Motor neuron (in vitro differentiated cells): ENCODE measurements at regions not wholly inside any gene's neighbourhood (a gene's known extent, or its start where the extent isn't known, plus 50 kb on each side); places are given as distances from the start of the nearest gene placed in this dataset.
A peak's percentile ranks its signal among the peaks of the same experiment; 100 is the strongest.

Source experiments
- ATAC-seq, 8 experiments: fragments of 200-7000 bp; cut with Tn5 transposase; replicated peaks in 6 of 8; 2 replicates each; pipeline ENCODE4 v1.8.0; 2021; ENCODE audit warnings: mild to moderate bottlenecking in 8 of 8, moderate library complexity in 8 of 8
- H3K27ac ChIP-seq, 2 donors: fragments of 250-450 bp; sonication (Bioruptor Pico); 2 replicates each; pipeline ENCODE4 v1.9.0; 2021; ENCODE audit warnings: antibody characterized with exemption in 2 of 2, mild to moderate bottlenecking in 2 of 2, moderate library complexity in 1 of 2
- H3K4me1 ChIP-seq, 2 donors: fragments of 250-450 bp; sonication (Bioruptor Pico); replicated peaks in 1 of 2; 2 replicates each; pipeline ENCODE4 v1.6.1; 2021; ENCODE audit warnings: antibody characterized with exemption in 2 of 2, mild to moderate bottlenecking in 2 of 2, moderate library complexity in 1 of 2
- H3K4me3 ChIP-seq, 5 donors: fragments of 250-450 bp; sonication (Bioruptor Pico); 2 replicates each; pipeline ENCODE4 v1.9.0; 2021; ENCODE audit warnings: antibody characterized with exemption in 5 of 5, mild to moderate bottlenecking in 5 of 5, moderate library complexity in 4 of 5
- WGBS, 10 experiments: fragments of 450-650 bp; shearing (Covaris generic); methylation state at CpG; one replicate each; pipeline ENCODE4 v1.0.0; 2022; 5-methylcytosine and 5-hydroxymethylcytosine counted together
- in situ Hi-C, 9 experiments: fragments of 400-800 bp; cut with MboI; loops; one replicate each; pipeline ENCODE4 v1.15.0; 2021; ENCODE audit warnings: low sequenced_read_pairs in 9 of 9, low pct_unique_long_range_greater_than_20kb in 2 of 9; ENCODE audit not compliant: unreplicated experiment in 9 of 9

- ATAC-seq = peak in 3 of 8 experiments; percentile 61 to 86 (median 65)
- in situ Hi-C loops = no loop called here
- Histone ChIP-seq H3K27ac (no peak overlapping the region), H3K4me3 (no peak overlapping the region), H3K4me1 (peaks cover 7 to 16% of the 10 kb centered on the region in 2 donors)
- WGBS, 10 experiments = 0 to 40% (median 25%) methylated on average over 1 to 4 of the region's 4 CpGs; no CpG with 5 or more reads in 2 of the 10 experiments
Observed at GRCh38 chr10:123479640-123480039, 186.5 kb upstream of the GPR26 start.

GRCh38 chr10:123480344-123480743, 185.8 kb upstream of the GPR26 start:
- peaks cover 9 to 21% of the 10 kb centered on the region in 2 donors for H3K4me1 ChIP-seq
- ATAC-seq = no peak
- 0 to 100% (median 90%) methylated on average over 1 to 2 of the region's 4 CpGs; no CpG with 5 or more reads in 6 of the 10 experiments for WGBS, 10 experiments
- in situ Hi-C loops = no loop called here
- no peak overlapping the region for H3K27ac ChIP-seq
- H3K4me3 ChIP-seq = no peak overlapping the region

- WGBS, 10 experiments = 30 to 97% (median 90%) methylated on average over 1 to 8 of the region's 9 CpGs; no CpG with 5 or more reads in 2 of the 10 experiments
- peaks cover 9 to 26% of the 10 kb centered on the region in 2 donors for H3K4me1 ChIP-seq
- in situ Hi-C loops = no loop called here
- H3K4me3 ChIP-seq = no peak overlapping the region
- no peak for ATAC-seq
- H3K27ac ChIP-seq = no peak overlapping the region
Observed at GRCh38 chr10:123480845-123481244, 185.3 kb upstream of the GPR26 start.

- peaks cover 10 to 29% of the 10 kb centered on the region in 2 donors for H3K4me1 ChIP-seq
- no peak overlapping the region for H3K4me3 ChIP-seq
- no peak overlapping the region for H3K27ac ChIP-seq
- in situ Hi-C loops = no loop called here
- WGBS, 10 experiments = 0 to 87% (median 64%) methylated on average over 1 to 2 of the region's 2 CpGs; no CpG with 5 or more reads in 2 of the 10 experiments
- ATAC-seq = peak in 1 of 8 experiments; percentile 24
Observed at GRCh38 chr10:123484722-123485121, 181.4 kb upstream of the GPR26 start.

- in situ Hi-C loops = no loop called here
- 21 to 77% (median 61%) methylated on average over 2 to 7 of the region's 7 CpGs; no CpG with 5 or more reads in 3 of the 10 experiments for WGBS, 10 experiments
- Histone ChIP-seq H3K4me1 (peaks cover 7 to 23% of the 10 kb centered on the region in 2 donors), H3K4me3 (no peak overlapping the region), H3K27ac (no peak overlapping the region)
- peak in 3 of 8 experiments; percentile 25 to 52 (median 29) for ATAC-seq
Observed at GRCh38 chr10:123485341-123485960, 180.7 kb upstream of the GPR26 start.

- ATAC-seq = no peak
- WGBS, 10 experiments = 0 to 88% (median 81%) methylated on average over 1 to 4 of the region's 4 CpGs; no CpG with 5 or more reads in 5 of the 10 experiments
- no peak overlapping the region for H3K27ac ChIP-seq
Observed at GRCh38 chr10:123488436-123488835, 177.7 kb upstream of the GPR26 start.

GRCh38 chr10:123491364-123491763, 174.8 kb upstream of the GPR26 start:
- in situ Hi-C loops = no loop called here
- H3K27ac ChIP-seq = no peak overlapping the region
- 35 to 100% (median 89%) methylated on average over 1 to 5 of the region's 6 CpGs; no CpG with 5 or more reads in 2 of the 10 experiments for WGBS, 10 experiments
- ATAC-seq = no peak
- no peak overlapping the region for H3K4me3 ChIP-seq
- peaks cover 15 to 20% of the 10 kb centered on the region in 2 donors for H3K4me1 ChIP-seq

More at GRCh38 chr10:123488436-123488835, 177.7 kb upstream of the GPR26 start:
- Histone ChIP-seq H3K4me3 (no peak overlapping the region), H3K4me1 (peaks cover 21 to 40% of the 10 kb centered on the region in 2 donors)
- in situ Hi-C loops = no loop called here

GRCh38 chr10:123492016-123492415, 174.1 kb upstream of the GPR26 start:
- 0 to 73% (median 44%) methylated on average over 1 to 9 of the region's 14 CpGs; no CpG with 5 or more reads in 2 of the 10 experiments for WGBS, 10 experiments
- H3K4me1 ChIP-seq = peaks cover 15 to 18% of the 10 kb centered on the region in 2 donors
- H3K4me3 ChIP-seq = no peak overlapping the region
- peak overlapping the region in 1 of 2 donors; percentile 10 for H3K27ac ChIP-seq
- peak in 3 of 8 experiments; percentile 61 to 72 (median 65) for ATAC-seq
- in situ Hi-C loops = no loop called here

GRCh38 chr10:123494301-123494808, 171.8 kb upstream of the GPR26 start:
- Histone ChIP-seq H3K27ac (no peak overlapping the region), H3K4me1 (peaks cover 15 to 25% of the 10 kb centered on the region in 2 donors), H3K4me3 (no peak overlapping the region)
- ATAC-seq = peak in 3 of 8 experiments; percentile 6 to 82 (median 37)
- 10 to 100% (median 63%) methylated on average over 1 to 3 of the region's 5 CpGs; no CpG with 5 or more reads in 1 of the 10 experiments for WGBS, 10 experiments
- in situ Hi-C loops = no loop called here

GRCh38 chr10:123496375-123496774, 169.8 kb upstream of the GPR26 start:
- Histone ChIP-seq H3K4me1 (peaks cover 24 to 35% of the 10 kb centered on the region in 2 donors), H3K4me3 (no peak overlapping the region), H3K27ac (no peak overlapping the region)
- WGBS, 10 experiments = 5 to 95% (median 73%) methylated on average over 1 to 4 of the region's 6 CpGs; no CpG with 5 or more reads in 2 of the 10 experiments
- in situ Hi-C loops = no loop called here
- peak in 3 of 8 experiments; percentile 19 to 78 (median 35) for ATAC-seq

- 0 to 80% (median 42%) methylated on average over 1 to 7 of the region's 10 CpGs for WGBS, 10 experiments
- peaks cover 17 to 29% of the 10 kb centered on the region in 2 donors for H3K4me1 ChIP-seq
- no peak for ATAC-seq
- no peak overlapping the region for H3K27ac ChIP-seq
- no peak overlapping the region for H3K4me3 ChIP-seq
- in situ Hi-C loops = no loop called here
Observed at GRCh38 chr10:123496996-123497660, 169.0 kb upstream of the GPR26 start.

GRCh38 chr10:123500110-123500509, 166.0 kb upstream of the GPR26 start:
- H3K4me1 ChIP-seq = peaks cover 9 to 25% of the 10 kb centered on the region in 2 donors
- in situ Hi-C loops = no loop called here
- peak in 4 of 8 experiments; percentile 40 to 72 (median 44) for ATAC-seq
- H3K4me3 ChIP-seq = no peak overlapping the region
- WGBS, 10 experiments = 56 to 100% (median 79%) methylated on average over 1 to 7 of the region's 7 CpGs; no CpG with 5 or more reads in 1 of the 10 experiments
- no peak overlapping the region for H3K27ac ChIP-seq

- Histone ChIP-seq H3K4me1 (peaks cover 9 to 25% of the 10 kb centered on the region in 2 donors), H3K4me3 (no peak overlapping the region), H3K27ac (no peak overlapping the region)
- in situ Hi-C loops = no loop called here
- 6 to 71% (median 66%) methylated on average over 1 to 3 of the region's 3 CpGs; no CpG with 5 or more reads in 3 of the 10 experiments for WGBS, 10 experiments
- no peak for ATAC-seq
Observed at GRCh38 chr10:123501148-123501547, 165.0 kb upstream of the GPR26 start.
